HG02870 (cell line): ENCODE measurements at regions not wholly inside any gene's neighbourhood (a gene's known extent, or its start where the extent isn't known, plus 50 kb on each side); places are given as distances from the start of the nearest gene placed in this dataset.

ENCODE experiments used
- ATAC-seq: cut with Tn5 transposase; IDR thresholded peaks from one replicate; pipeline ENCODE4 v1.9.1; 2021; ENCODE audit warnings: mild to moderate bottlenecking, moderate library complexity; ENCODE audit not compliant: unreplicated experiment

DNA sequence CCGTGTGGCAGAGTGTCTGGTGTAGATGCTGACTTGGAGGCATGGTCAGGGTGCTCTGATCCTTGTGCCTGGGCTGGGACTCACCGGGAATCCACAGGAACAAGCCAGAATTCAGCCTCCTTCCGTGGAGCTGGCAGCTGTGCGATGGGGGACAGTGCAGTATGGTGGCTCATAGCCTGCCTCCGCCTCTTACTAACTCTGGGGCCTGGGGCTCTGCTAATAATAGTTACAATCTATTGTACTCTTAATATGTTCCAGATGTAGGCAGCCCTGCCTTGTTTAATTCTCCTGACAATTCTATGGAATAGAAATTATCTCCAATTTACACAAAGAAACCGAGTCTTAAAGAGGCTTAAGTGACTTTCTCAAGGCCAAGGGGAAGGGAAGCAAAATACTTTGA, 77.6 kb downstream of the PCDH1 start:
- no peak for ATAC-seq

DNA sequence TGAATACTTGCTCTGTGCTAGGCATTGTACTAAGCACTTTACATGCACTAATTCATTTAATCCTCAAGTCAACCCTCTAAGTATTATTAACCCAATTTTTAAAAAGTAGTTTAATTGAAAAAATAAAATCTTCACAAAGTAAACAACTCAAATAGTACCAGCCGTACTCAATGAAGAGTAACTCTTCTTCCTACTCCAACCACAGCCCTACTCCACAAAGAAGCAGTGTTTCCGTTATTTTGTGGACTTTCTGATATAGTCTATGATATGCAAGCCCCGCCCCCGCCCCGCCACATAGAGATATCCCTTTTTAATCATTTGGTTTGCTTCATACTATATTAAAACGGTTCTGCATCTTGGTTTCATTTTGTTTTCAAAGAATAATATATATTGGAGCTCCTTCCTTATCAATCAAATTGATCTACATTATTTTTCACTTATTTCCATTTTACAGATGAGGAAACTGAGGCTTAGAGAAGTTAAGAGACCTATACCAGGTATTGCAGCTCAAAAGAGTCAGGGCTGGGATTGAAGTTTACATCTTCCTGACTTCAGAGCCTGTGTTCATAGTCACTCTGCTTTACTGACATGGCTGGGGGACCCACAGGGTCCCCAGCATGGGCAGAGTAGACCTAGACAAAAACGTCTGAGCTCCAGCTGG, 78.6 kb downstream of the PCDH1 start:
- ATAC-seq, result no peak

DNA sequence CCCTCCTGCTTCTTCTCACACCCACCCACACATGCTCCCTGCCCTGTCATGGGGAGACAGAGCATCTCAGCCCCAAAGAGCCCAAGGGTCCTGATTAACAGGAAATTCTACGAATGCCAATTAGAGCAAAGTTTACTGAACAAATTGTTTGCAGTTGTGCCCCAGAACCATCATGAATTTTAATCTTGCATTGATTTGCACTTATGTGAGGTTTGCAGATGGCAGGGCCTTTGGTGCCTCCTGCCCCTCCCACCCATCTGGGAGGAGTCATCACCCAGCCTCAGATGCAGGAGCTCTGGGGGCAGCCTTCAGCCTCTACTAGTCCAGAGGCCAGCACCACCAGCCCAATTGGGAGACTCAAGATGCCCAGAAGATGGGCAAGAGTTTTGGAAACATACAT, 80.8 kb downstream of the PCDH1 start:
- no peak for ATAC-seq

GRCh38 chr5:141795421-141795820, 82.8 kb downstream of the PCDH1 start:
- ATAC-seq, result no peak

DNA sequence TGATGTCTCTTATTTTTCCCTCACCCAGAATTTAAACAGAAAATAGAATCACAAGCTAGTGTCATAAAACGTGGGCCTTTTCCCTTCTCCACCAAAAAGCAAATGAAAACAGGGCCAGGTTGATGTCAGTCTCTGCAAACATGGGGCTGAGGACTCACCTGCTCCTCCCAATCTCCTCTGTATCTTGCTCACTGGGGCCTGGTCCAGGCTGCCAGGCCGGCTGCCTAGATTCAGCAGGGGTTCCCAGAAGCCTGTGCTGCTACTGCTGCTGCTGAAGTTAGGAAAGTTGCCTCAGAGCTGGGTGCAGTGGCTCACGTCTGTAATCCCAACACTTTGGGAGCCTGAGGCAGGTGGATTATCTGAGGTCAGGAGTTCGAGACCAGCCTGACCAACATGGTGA, 84.3 kb downstream of the PCDH1 start:
- ATAC-seq, result no peak

DNA sequence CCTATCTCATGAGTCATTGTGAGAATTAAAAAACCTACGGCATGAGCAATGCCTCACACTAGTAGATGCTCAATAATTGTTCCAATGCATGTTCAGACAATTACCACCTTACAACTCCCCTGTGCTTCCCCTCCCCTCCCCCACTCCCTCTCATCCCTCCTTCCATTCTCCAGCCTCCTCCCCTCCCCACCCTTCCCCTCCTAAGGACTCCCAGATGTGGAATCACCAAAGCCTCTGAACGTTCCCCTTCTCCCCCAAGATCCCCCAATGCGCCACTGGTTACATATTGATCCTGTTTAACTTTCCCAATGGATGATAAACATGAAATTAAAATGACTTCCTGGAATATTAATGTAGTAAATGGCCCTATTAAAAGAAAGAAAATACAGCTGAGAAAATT, 84.8 kb downstream of the PCDH1 start:
- no peak for ATAC-seq

DNA sequence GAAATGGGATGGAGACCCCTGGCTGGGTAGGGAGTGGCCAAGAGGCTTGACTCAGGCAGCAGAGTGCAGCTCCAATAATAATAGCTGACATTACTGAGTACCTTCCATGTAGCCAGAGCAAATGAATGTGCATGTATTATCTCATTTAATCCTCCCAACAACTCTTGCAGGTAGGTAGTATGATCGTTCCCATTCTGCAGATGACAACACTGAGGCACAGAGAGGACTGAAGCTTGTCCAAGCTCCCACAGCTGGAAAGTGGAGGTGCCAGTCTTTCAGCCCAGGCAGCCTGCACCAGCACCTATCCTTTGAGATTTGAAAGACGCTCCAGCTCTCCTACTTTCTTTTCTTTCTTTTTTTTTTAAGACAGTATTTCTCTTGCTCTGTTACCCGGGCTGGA, 87.6 kb downstream of the PCDH1 start:
- ATAC-seq, result no peak

DNA sequence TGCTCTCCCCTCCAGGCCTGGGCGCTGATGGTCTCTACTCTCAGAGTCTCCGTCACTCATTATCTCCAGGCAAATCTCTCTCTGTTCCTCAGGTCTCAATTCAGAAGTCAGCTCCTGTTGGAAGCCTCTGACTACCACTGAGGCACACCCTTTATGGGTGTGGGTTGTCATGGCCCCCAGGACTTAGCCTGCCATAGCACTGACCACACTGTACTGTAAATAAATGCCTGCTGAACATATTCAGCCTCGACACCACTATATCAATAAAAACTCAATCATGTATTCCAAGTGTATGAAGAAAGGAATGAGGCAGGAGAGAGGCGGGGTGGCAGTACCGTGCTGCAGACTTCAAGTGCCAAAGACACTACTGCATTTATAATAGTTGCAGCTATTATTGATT, 88.9 kb downstream of the PCDH1 start:
- ATAC-seq, result no peak

DNA sequence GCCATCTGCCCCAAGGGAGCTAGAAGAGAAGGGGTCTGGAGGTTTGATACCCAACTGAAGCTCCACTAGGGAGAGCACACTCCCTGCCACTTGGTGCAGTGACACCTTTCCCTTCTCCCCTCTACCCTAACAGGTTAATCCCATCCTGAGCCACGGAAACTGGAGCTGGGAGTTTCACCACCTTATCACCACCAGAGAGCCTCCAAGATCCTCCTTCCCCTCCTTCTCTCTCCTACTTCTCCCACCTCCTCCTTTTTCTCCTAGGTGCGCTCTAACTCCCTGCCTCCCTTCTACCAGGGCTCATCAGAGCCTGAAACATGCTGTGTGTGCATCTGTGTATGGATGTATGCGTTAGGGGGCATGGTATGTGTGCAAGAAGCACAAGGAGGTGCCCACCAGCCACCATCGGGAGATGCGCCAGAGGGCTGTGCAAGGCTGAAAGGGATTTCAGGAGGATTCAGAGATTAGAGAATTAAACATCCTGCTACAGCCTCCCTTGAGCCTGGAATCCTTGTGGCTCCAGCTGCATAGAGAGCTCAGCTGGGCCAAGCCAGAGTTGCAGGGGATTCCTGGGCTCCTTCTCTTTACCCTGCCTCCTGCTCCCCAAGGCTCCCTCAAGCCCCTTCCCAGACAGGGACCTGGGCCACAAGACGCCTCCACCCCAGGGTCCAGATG, 89.8 kb downstream of the PCDH1 start:
- no peak for ATAC-seq

DNA sequence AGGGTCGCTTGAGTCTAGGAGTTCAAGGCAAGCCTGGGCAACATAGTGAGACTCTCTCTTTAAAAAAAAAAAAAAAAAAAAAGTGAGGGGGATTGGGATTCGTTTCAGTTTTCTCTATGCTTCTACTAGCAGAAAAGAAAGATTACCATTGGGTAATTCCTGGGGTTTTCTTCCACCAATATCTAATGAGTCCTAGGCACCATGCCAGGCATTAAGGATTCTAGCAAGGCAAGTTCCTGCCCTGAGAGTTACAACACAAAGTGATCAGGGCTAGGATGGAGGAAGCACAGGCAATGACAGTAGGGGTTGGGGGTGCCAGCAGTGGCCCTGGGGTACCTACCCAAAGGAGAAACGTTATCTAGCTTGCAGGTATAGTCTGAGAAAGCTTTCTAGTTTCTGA, 90.8 kb downstream of the PCDH1 start:
- ATAC-seq, result no peak

DNA sequence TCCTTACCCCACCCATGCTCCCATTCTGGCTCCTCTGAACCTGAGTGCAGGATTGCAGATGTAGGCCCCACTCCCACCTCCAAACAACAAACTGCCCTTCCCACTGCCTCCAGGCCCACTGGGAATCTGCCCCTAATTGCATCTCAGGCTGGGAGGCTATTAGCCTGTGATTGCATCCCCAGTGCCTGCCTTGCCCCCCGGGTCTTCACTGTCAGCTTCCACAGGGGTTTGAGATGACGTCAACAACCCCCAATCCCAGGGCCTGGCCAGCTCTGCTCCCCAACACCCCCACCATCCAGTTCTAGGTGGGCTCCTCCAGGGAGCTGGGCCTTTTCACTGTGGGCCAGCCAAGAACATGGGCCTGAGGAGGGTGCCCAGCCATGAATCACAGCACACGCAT, 91.5 kb downstream of the PCDH1 start:
- ATAC-seq, result no peak

GRCh38 chr5:141785711-141786110, 92.5 kb downstream of the PCDH1 start:
- ATAC-seq, result no peak

- no peak for ATAC-seq
Measured at GRCh38 chr5:141785135-141785534, 93.1 kb downstream of the PCDH1 start.

DNA sequence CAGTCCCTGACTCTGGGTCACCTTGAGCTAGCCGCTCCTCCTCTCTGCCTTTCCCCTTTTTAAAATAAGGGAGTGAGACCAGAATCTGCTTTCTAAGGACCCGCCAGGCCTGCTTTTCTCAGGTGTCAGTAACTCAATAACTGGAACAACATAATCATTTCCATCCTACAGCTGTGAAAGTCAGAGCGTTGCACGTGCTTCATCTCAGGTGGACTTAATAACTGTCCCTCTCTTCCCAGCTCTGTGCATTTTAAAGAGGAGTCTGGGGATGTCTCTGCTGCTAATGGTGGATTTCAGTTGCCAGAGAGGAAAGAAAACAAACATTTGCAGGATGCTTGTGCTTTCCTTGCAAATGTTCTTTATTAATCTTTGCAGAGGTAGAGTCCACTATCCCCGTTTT, 93.7 kb downstream of the PCDH1 start:
- no peak for ATAC-seq

GRCh38 chr5:141783947-141784296, 94.3 kb downstream of the PCDH1 start:
- no peak for ATAC-seq

DNA sequence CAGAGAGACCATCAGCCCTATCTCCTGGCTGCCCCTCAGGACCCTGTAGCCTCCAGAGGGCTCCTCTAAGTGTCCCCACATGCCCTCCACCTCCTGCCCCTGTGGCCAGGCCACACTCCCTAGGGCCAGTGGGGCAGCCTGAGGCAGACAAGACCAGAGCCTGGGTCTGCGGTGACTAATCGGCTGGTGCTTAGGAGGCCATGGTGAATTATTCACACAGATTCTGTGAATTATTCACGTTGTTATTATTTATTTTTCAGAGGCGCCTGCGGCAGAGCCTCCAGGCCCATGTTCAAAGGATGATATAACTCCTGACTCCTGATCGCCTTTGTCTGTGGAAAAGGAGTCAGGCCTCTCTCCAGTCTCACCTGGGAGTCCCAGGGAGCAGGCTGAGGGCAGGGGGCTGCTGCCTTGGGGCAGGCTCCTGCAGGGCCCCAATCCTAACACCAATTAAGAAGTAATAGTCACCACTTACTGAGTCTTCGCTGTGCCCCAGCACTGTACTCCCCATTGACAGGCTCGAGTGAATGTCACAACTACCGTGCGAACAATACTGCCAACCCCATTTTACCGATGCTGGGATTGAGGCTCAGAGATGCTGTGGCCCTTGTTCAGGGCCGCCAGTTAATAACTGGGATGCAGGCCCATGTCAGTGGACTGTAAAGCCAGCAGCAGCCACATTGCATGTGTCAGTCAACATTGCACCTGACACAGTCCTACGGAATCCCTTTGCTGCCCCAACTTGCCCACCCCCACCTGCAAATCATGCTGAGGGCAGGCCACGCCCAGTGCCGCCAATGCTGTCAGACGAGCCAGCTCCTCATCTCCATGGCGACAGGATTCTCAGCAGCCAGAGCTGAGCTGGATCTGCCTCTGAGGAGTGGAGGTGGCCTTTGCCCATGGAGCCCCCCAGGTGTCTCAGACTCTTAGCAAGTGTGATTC, 94.9 kb downstream of the PCDH1 start:
- no peak for ATAC-seq

DNA sequence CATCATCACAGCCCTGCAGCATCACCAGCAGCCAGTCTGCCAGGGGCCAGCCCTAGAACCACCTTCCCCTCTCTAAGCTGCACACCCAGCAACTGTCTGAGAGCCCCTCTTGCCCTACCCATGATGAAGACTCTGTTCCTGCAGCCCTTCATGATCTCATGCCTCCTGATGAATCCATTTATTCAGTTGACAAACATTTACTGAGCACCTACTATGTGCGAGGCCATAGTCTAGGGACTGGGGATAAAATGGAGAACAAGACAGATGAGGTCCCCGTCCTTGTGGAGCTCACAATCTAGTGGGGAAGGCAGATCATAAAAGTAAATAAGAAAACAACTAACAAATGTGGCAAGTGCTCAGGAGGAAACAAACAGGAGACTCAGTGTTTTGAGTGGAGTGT, 96.3 kb downstream of the PCDH1 start:
- no peak for ATAC-seq

GRCh38 chr5:141780952-141781781, 97.0 kb downstream of the PCDH1 start:
- ATAC-seq, result peak; percentile 59

GRCh38 chr5:141780240-141780951, 97.8 kb downstream of the PCDH1 start:
- no peak for ATAC-seq

GRCh38 chr5:141779503-141779973, 97.5 kb upstream of the ARAP3 start:
- ATAC-seq, result no peak
